ENCODE measurements at regions not wholly inside any gene's neighbourhood (a gene's known extent, or its start where the extent isn't known, plus 50 kb on each side); places are given as distances from the start of the nearest gene placed in this dataset.

GRCh38 chr18:67600181-67601180, 84.0 kb upstream of the DSEL start:
- TF ChIP-seq MAX (IDR thresholded peaks at IDR 0.05) (no peak), RAD21 (IDR thresholded peaks at IDR 0.05; ENCODE audit: low read depth) (no peak), EP300 (IDR thresholded peaks at IDR 0.05; ENCODE audit: borderline replicate concordance) (no peak), FOXM1 (IDR thresholded peaks at IDR 0.05; ENCODE audit: borderline replicate concordance, low read depth) (no peak), REST (IDR thresholded peaks at IDR 0.05; ENCODE audit: low read depth) (no peak), CEBPB (IDR thresholded peaks at IDR 0.05) (no peak), NFIC (IDR thresholded peaks at IDR 0.05) (no peak)

Data from Ishikawa (cell line).